Liver (tissue), 8 donors: ENCODE measurements at regions not wholly inside any gene's neighbourhood (a gene's known extent, or its start where the extent isn't known, plus 50 kb on each side); places are given as distances from the start of the nearest gene placed in this dataset.
"Not testable (repeated sequence)": the region's sequence is repeated elsewhere in the genome, so short reads cannot be mapped to it uniquely, and the experiment has no call there.

Experiments used
- DNase-seq: peaks from one replicate; pipeline ENCODE4 v3.0.0-alpha.2; 2017; ENCODE audit warnings: low spot score
- H3K27ac ChIP-seq, 2 donors: one replicate each; pipeline ENCODE4 v1.7.0; 2013; ENCODE audit warnings: inconsistent platforms in 2 of 2, low read length in 2 of 2, control low read depth in 1 of 2, low read depth in 1 of 2, mild to moderate bottlenecking in 1 of 2
- H3K27me3 ChIP-seq, 4 donors: one replicate each; pipeline versions ENCODE4 v1.6.1 to v1.7.0; 2013; ENCODE audit warnings: low read length in 3 of 4, inconsistent platforms in 1 of 4, mild to moderate bottlenecking in 1 of 4, moderate library complexity in 1 of 4; ENCODE audit not compliant: control insufficient read depth in 4 of 4, insufficient read depth in 4 of 4
- H3K36me3 ChIP-seq, 4 donors: one replicate each; pipeline versions ENCODE4 v1.6.1 to v1.7.0; 2013; ENCODE audit warnings: low read length in 3 of 4, mild to moderate bottlenecking in 3 of 4, low read depth in 1 of 4, moderate library complexity in 1 of 4; ENCODE audit not compliant: control insufficient read depth in 4 of 4, insufficient read depth in 3 of 4
- H3K4me1 ChIP-seq, 4 donors: one replicate each; pipeline versions ENCODE4 v1.6.1 to v1.7.0; 2013; ENCODE audit warnings: low read length in 3 of 4, mild to moderate bottlenecking in 3 of 4, moderate library complexity in 1 of 4; ENCODE audit not compliant: control insufficient read depth in 4 of 4, insufficient read depth in 4 of 4
- H3K4me3 ChIP-seq, 3 donors: one replicate each; pipeline versions ENCODE4 v1.6.1 to v1.7.0; 2013; ENCODE audit warnings: low read length in 3 of 3, control low read depth in 1 of 3, low read depth in 1 of 3, mild to moderate bottlenecking in 1 of 3
- H3K9ac ChIP-seq, 2 donors: one replicate each; pipeline ENCODE4 v1.7.0; 2013; ENCODE audit warnings: low read length in 2 of 2, mild to moderate bottlenecking in 2 of 2, moderate library complexity in 2 of 2, control low read depth in 1 of 2, low read depth in 1 of 2
- H3K9me3 ChIP-seq, 4 donors: one replicate each; pipeline versions ENCODE4 v1.6.1 to v1.7.0; 2013; ENCODE audit warnings: low read length in 3 of 4; ENCODE audit not compliant: control insufficient read depth in 4 of 4
- ATF3 ChIP-seq: IDR thresholded peaks from 2 replicates; pipeline ENCODE4 v1.6.1; 2016; ENCODE audit warnings: antibody characterized with exemption
- CTCF ChIP-seq: fragments of 150-350 bp; IDR thresholded peaks from 2 replicates; pipeline ENCODE4 v1.5.1; 2017; ENCODE audit warnings: improper control_type of control experiment, low read depth, low read length; ENCODE audit not compliant: missing input control
- EGR1 ChIP-seq, 2 donors: IDR thresholded peaks; 2 replicates each; pipeline ENCODE4 v1.6.1; 2016 to 2018; ENCODE audit warnings: antibody characterized with exemption in 2 of 2, low read depth in 2 of 2
- FOXA1 ChIP-seq: IDR thresholded peaks from 2 replicates; pipeline ENCODE4 v1.6.1; 2016; ENCODE audit warnings: antibody characterized with exemption
- FOXA2 ChIP-seq: IDR thresholded peaks from 2 replicates; pipeline ENCODE4 v1.6.1; 2016; ENCODE audit warnings: antibody characterized with exemption
- GABPA ChIP-seq, 2 donors: IDR thresholded peaks in 1 of 2; conservative IDR thresholded peaks in 1 of 2; 2 replicates each; pipeline ENCODE4 v1.6.1; 2016; ENCODE audit warnings: antibody characterized with exemption in 2 of 2, mild to moderate bottlenecking in 1 of 2, moderate library complexity in 1 of 2
- HNF4A ChIP-seq, 2 donors: conservative IDR thresholded peaks; 2 replicates each; pipeline ENCODE4 v1.6.1; 2016; ENCODE audit warnings: antibody characterized with exemption in 2 of 2, mild to moderate bottlenecking in 2 of 2
- HNF4G ChIP-seq: IDR thresholded peaks from 2 replicates; pipeline ENCODE4 v1.6.1; 2016; ENCODE audit warnings: antibody characterized with exemption
- JUND ChIP-seq, 2 donors: IDR thresholded peaks; 2 replicates each; pipeline ENCODE4 v1.6.1; 2016; ENCODE audit warnings: antibody characterized with exemption in 2 of 2
- RAD21 ChIP-seq, 2 donors: IDR thresholded peaks; 2 replicates each; pipeline ENCODE4 v1.6.1; 2016; ENCODE audit warnings: antibody characterized with exemption in 2 of 2, mild to moderate bottlenecking in 2 of 2
- REST ChIP-seq: IDR thresholded peaks from 2 replicates; pipeline ENCODE4 v1.6.1; 2016; ENCODE audit warnings: antibody characterized with exemption, mild to moderate bottlenecking
- RXRA ChIP-seq, 2 donors: IDR thresholded peaks; 2 replicates each; pipeline ENCODE4 v1.6.1; 2017 to 2018; ENCODE audit warnings: antibody characterized with exemption in 2 of 2, mild to moderate bottlenecking in 1 of 2
- TAF1 ChIP-seq: conservative IDR thresholded peaks from 2 replicates; pipeline ENCODE4 v1.6.1; 2016; ENCODE audit warnings: antibody characterized with exemption, mild to moderate bottlenecking
- YY1 ChIP-seq: IDR thresholded peaks from 2 replicates; pipeline ENCODE4 v1.6.1; 2016; ENCODE audit warnings: antibody characterized with exemption, mild to moderate bottlenecking
- ZBTB33 ChIP-seq: IDR thresholded peaks from 2 replicates; pipeline ENCODE4 v1.6.1; 2016; ENCODE audit warnings: antibody characterized with exemption
- WGBS: extraction: QIAGEN DNeasy Blood & Tissue Kit; methylation state at CpG from one replicate; pipeline ENCODE4 v1.1.7; 2013; 5-methylcytosine and 5-hydroxymethylcytosine counted together
- donor health status: healthy.
- donor health status: healthy.
- donor health status: healthy.
- donor health status: healthy.
- donor health status: healthy.

GRCh38 chr2:16725549-16725948 lies 59.9 kb upstream of the CYRIA start (continued):
- TF ChIP-seq JUND (IDR thresholded peaks at IDR 0.05), result no peak

- Histone ChIP-seq H3K4me3 (no peak overlapping the region), H3K27me3 (peaks cover 0 to 14% (median 5%) of the 10 kb centered on the region in 4 donors), H3K9me3 (no peaks in the 10 kb centered on the region), H3K4me1 (peaks cover 2 to 9% (median 6%) of the 10 kb centered on the region in 4 donors), H3K27ac (no peak overlapping the region), H3K9ac (no peak overlapping the region), H3K36me3 (no peaks in the 10 kb centered on the region)
- WGBS, result 54% methylated on average over 9 of the region's 9 CpGs
- TF ChIP-seq RAD21 (IDR thresholded peaks at IDR 0.05), result peak in 1 of 2 donors; percentile 30
- TF ChIP-seq RXRA (IDR thresholded peaks at IDR 0.05), result no peak
- no peak for DNase-seq
Observed at GRCh38 chr2:16722677-16723076, 57.0 kb upstream of the CYRIA start.

GRCh38 chr2:16722126-16722525 lies 56.5 kb upstream of the CYRIA start:
- Histone ChIP-seq H3K4me1 (peaks cover under 1 to 6% (median 4%) of the 10 kb centered on the region in 4 donors), H3K27me3 (peaks cover 0 to 14% (median 5%) of the 10 kb centered on the region in 4 donors), H3K9ac (no peak overlapping the region), H3K4me3 (no peak overlapping the region), H3K36me3 (no peaks in the 10 kb centered on the region), H3K27ac (no peak overlapping the region), H3K9me3 (no peaks in the 10 kb centered on the region)
- no peak for DNase-seq
- no peak for TF ChIP-seq TAF1
- no peak for TF ChIP-seq YY1
- TF ChIP-seq GABPA (IDR thresholded peaks at IDR 0.05 in 1 of 2, conservative IDR thresholded peaks at IDR 0.05 in 1 of 2), result no peak
- no peak for TF ChIP-seq HNF4G
- TF ChIP-seq JUND (IDR thresholded peaks at IDR 0.05), result no peak
- TF ChIP-seq REST, result no peak
- TF ChIP-seq CTCF, result no peak
- TF ChIP-seq FOXA2, result no peak
- no peak for TF ChIP-seq ZBTB33
- TF ChIP-seq HNF4A (conservative IDR thresholded peaks at IDR 0.05), result no peak
- no peak for TF ChIP-seq EGR1 (IDR thresholded peaks at IDR 0.05; ENCODE audit: low read depth in 2 of 2)
- TF ChIP-seq ATF3, result no peak
- TF ChIP-seq RXRA (IDR thresholded peaks at IDR 0.05), result no peak
- no peak for TF ChIP-seq FOXA1
- 77% methylated on average over 1 of the region's 1 CpG for WGBS

GRCh38 chr2:16721529-16721928 lies 55.9 kb upstream of the CYRIA start:
- WGBS, result 83% methylated on average over 4 of the region's 4 CpGs
- H3K27ac ChIP-seq, H3K36me3 ChIP-seq, H3K4me3 ChIP-seq, H3K9me3 ChIP-seq, DNase-seq, H3K9ac ChIP-seq, H3K4me1 ChIP-seq: not testable (repeated sequence)
- peaks cover 0 to 14% (median 6%) of the 10 kb centered on the region in 4 donors for H3K27me3 ChIP-seq

- not testable (repeated sequence) for H3K9ac ChIP-seq, DNase-seq, H3K36me3 ChIP-seq, H3K4me3 ChIP-seq, H3K4me1 ChIP-seq, H3K9me3 ChIP-seq, H3K27ac ChIP-seq
- WGBS, result 90% methylated on average over 3 of the region's 3 CpGs
- peaks cover 0 to 15% (median 7%) of the 10 kb centered on the region in 4 donors for H3K27me3 ChIP-seq
Observed at GRCh38 chr2:16720737-16721136, 55.1 kb upstream of the CYRIA start.
